SK-N-SH (cell line): ENCODE measurements at regions not wholly inside any gene's neighbourhood (a gene's known extent, or its start where the extent isn't known, plus 50 kb on each side); places are given as distances from the start of the nearest gene placed in this dataset.

Source experiments
- CTCF ChIA-PET: fragments of 300-600, 350-600 bp; formaldehyde crosslinking; extraction: SDS; loops from one replicate; lab custom pipeline; 2021; lab: Yijun Ruan, JAX
- POLR2A ChIA-PET: fragments of 350-600 bp; sonication (Branson Sonifier 250); formaldehyde crosslinking; extraction: SDS; loops from one replicate; lab custom pipeline; 2020; ENCODE audit warnings: antibody characterized with exemption, inconsistent platforms; lab: Yijun Ruan, JAX
- DNase-seq: peaks from one replicate; pipeline ENCODE4 v3.0.0; 2012
- H2AFZ ChIP-seq: fragments of 200-600 bp; sonication (generic); 2 replicates; pipeline ENCODE4 v1.8.1; 2016; ENCODE audit warnings: antibody characterized with exemption, mild to moderate bottlenecking, low read depth
- H3F3A ChIP-seq: fragments of 200-600 bp; sonication (generic); replicated peaks from 2 replicates; pipeline ENCODE3; 2016; ENCODE audit warnings: antibody characterized with exemption, mild to moderate bottlenecking; ENCODE audit not compliant: insufficient read depth
- H3K27ac ChIP-seq, 2 experiments: fragments of 200-500 bp in 1 of 2; fragments of 200-600 bp in 1 of 2; sonication (Bioruptor generic) in 1 of 2; sonication (generic), shearing (Covaris generic) in 1 of 2; 2 replicates each; pipeline versions ENCODE4 v1.5.1 to v1.6.1; 2014 to 2016; ENCODE audit warnings: low read depth in 2 of 2, inconsistent platforms in 1 of 2, low read length in 1 of 2, mild to moderate bottlenecking in 1 of 2, mixed read lengths in 1 of 2
- H3K27me3 ChIP-seq: fragments of 200-600 bp; sonication (generic), shearing (Covaris generic); 2 replicates; pipeline ENCODE4 v1.6.1; 2016; ENCODE audit warnings: mixed run types; ENCODE audit not compliant: insufficient read depth
- H3K36me3 ChIP-seq, 2 experiments: fragments of 200-500 bp in 1 of 2; fragments of 200-600 bp in 1 of 2; sonication (Bioruptor generic) in 1 of 2; sonication (generic) in 1 of 2; replicated peaks in 1 of 2; 2 replicates each; pipeline versions ENCODE3 to v1.5.1; 2014 to 2016; ENCODE audit warnings: low read length in 1 of 2, mild to moderate bottlenecking in 1 of 2; ENCODE audit not compliant: insufficient read depth in 2 of 2, control insufficient read depth in 1 of 2
- H3K4me1 ChIP-seq, 2 experiments: fragments of 200-500 bp in 1 of 2; fragments of 200-600 bp in 1 of 2; sonication (Bioruptor generic) in 1 of 2; sonication (generic), shearing (Covaris generic) in 1 of 2; 2 replicates each; pipeline versions ENCODE4 v1.5.1 to v1.6.1; 2014 to 2016; ENCODE audit warnings: low read depth in 1 of 2, low read length in 1 of 2, mixed run types in 1 of 2; ENCODE audit not compliant: insufficient read depth in 2 of 2, control insufficient read depth in 1 of 2
- H3K4me2 ChIP-seq: fragments of 200-600 bp; sonication (generic), shearing (Covaris generic); 2 replicates; pipeline ENCODE4 v1.6.1; 2017; ENCODE audit warnings: mixed run types
- H3K4me3 ChIP-seq, 2 experiments: fragments of 200-500 bp in 1 of 2; fragments of 200-600 bp in 1 of 2; sonication (Bioruptor generic) in 1 of 2; sonication (generic), shearing (Covaris generic) in 1 of 2; 2 replicates each; pipeline versions ENCODE4 v1.5.1 to v1.8.1; 2014 to 2016; ENCODE audit warnings: low read depth in 2 of 2, inconsistent platforms in 1 of 2, low read length in 1 of 2, mild to moderate bottlenecking in 1 of 2, mixed read lengths in 1 of 2, moderate library complexity in 1 of 2
- H3K79me2 ChIP-seq: fragments of 200-600 bp; sonication (generic); 2 replicates; pipeline ENCODE4 v1.8.1; 2017; ENCODE audit warnings: mild to moderate bottlenecking; ENCODE audit not compliant: insufficient read depth
- H3K9ac ChIP-seq: fragments of 200-600 bp; sonication (generic); 2 replicates; pipeline ENCODE4 v1.6.1; 2017; ENCODE audit warnings: mixed run types
- H3K9me2 ChIP-seq: fragments of 200-600 bp; sonication (generic); 2 replicates; pipeline ENCODE4 v1.6.1; 2017; ENCODE audit warnings: mixed run types
- H3K9me3 ChIP-seq: fragments of 200-600 bp; sonication (generic); 2 replicates; pipeline ENCODE4 v1.6.1; 2017; ENCODE audit warnings: mixed run types, mild to moderate bottlenecking, moderate library complexity
- H4K20me1 ChIP-seq: fragments of 200-600 bp; sonication (generic); 2 replicates; pipeline ENCODE4 v1.6.1; 2017; ENCODE audit warnings: mild to moderate bottlenecking, mixed run types; ENCODE audit not compliant: insufficient read depth
- ELF1 ChIP-seq: IDR thresholded peaks from 2 replicates; pipeline ENCODE4 v1.4.0; 2012
- FOXJ3 ChIP-seq: sonication (generic); formaldehyde crosslinking; IDR thresholded peaks from 2 replicates; pipeline ENCODE4 v1.5.1; 2020; ENCODE audit warnings: mild to moderate bottlenecking, missing genetic modification reagents
- FOXM1 ChIP-seq: IDR thresholded peaks from 2 replicates; pipeline ENCODE4 v1.4.0; 2012; ENCODE audit warnings: low read depth, mild to moderate bottlenecking
- GATA2 ChIP-seq: sonication (generic); formaldehyde crosslinking; IDR thresholded peaks from 2 replicates; pipeline ENCODE4 v1.5.0; 2020; ENCODE audit warnings: mild to moderate bottlenecking, missing genetic modification reagents
- MEF2A ChIP-seq: IDR thresholded peaks from 2 replicates; pipeline ENCODE4 v1.4.0; 2012; ENCODE audit warnings: low read depth, borderline replicate concordance
- NFIC ChIP-seq: IDR thresholded peaks from 2 replicates; pipeline ENCODE4 v1.4.0; 2012; ENCODE audit warnings: borderline replicate concordance
- RAD21 ChIP-seq: IDR thresholded peaks from 2 replicates; pipeline ENCODE4 v1.6.1; 2012; ENCODE audit warnings: mild to moderate bottlenecking, low read length
- RFX5 ChIP-seq: IDR thresholded peaks from 2 replicates; pipeline ENCODE4 v1.6.1; 2012; ENCODE audit warnings: mild to moderate bottlenecking, improper control_type of control experiment, low read length
- TCF12 ChIP-seq: IDR thresholded peaks from 2 replicates; pipeline ENCODE4 v1.4.0; 2012
- TEAD4 ChIP-seq: IDR thresholded peaks from 2 replicates; pipeline ENCODE4 v1.4.0; 2012; ENCODE audit warnings: mild to moderate bottlenecking, borderline replicate concordance; ENCODE audit not compliant: insufficient read depth
- WGBS: methylation state at CpG from one replicate; pipeline ENCODE4 v1.1.6; 2017; ENCODE audit warnings: low lambda C conversion rate; 5-methylcytosine and 5-hydroxymethylcytosine counted together
- TF ChIP-seq, protein P1 (sequence below): IDR thresholded peaks from 2 replicates; pipeline ENCODE4 v1.4.0; 2012; ENCODE audit warnings: low read depth, borderline replicate concordance
- TF ChIP-seq, protein P2 (sequence below): IDR thresholded peaks from 2 replicates; pipeline ENCODE4 v1.4.0; 2012; ENCODE audit warnings: low read depth, borderline replicate concordance
- TF ChIP-seq, protein P3 (sequence below): fragments of 150-350 bp; IDR thresholded peaks from 2 replicates; pipeline ENCODE4 v1.6.1; 2016; ENCODE audit warnings: mild to moderate bottlenecking, low read depth, low read length
- TF ChIP-seq, protein P4 (sequence below): fragments of 200-600 bp; sonication (generic); IDR thresholded peaks from 2 replicates; pipeline ENCODE4 v1.6.1; 2017; ENCODE audit warnings: antibody characterized with exemption, mild to moderate bottlenecking, moderate library complexity
- TF ChIP-seq, protein P5 (sequence below): IDR thresholded peaks from 2 replicates; pipeline ENCODE4 v1.4.0; 2012; ENCODE audit warnings: low read depth

DNA sequence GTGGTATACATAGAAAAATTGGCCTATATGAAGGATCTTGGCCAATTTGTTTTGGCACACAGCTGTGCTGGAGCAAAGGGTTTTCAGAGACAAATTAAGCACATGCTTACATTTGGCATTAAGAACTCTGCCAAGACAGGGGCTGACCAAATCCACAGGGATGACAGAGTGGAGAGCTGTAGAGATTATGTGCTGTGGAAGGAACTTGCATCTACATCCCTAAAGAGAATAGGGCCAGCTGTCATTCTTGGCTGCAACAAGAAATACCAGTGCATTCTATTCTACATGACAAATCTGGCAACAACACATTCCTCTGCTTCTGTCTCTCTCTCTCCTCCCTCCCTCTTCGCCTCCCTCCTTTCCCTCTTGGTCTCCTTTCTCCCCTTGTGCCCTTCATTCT lies 75.6 kb downstream of the POM121L12 start:
- no peak overlapping the region for H3K9ac ChIP-seq
- TF ChIP-seq, protein P1, sequence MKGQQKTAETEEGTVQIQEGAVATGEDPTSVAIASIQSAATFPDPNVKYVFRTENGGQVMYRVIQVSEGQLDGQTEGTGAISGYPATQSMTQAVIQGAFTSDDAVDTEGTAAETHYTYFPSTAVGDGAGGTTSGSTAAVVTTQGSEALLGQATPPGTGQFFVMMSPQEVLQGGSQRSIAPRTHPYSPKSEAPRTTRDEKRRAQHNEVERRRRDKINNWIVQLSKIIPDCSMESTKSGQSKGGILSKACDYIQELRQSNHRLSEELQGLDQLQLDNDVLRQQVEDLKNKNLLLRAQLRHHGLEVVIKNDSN: no peak
- no peak for TF ChIP-seq NFIC
- TF ChIP-seq, protein P2, sequence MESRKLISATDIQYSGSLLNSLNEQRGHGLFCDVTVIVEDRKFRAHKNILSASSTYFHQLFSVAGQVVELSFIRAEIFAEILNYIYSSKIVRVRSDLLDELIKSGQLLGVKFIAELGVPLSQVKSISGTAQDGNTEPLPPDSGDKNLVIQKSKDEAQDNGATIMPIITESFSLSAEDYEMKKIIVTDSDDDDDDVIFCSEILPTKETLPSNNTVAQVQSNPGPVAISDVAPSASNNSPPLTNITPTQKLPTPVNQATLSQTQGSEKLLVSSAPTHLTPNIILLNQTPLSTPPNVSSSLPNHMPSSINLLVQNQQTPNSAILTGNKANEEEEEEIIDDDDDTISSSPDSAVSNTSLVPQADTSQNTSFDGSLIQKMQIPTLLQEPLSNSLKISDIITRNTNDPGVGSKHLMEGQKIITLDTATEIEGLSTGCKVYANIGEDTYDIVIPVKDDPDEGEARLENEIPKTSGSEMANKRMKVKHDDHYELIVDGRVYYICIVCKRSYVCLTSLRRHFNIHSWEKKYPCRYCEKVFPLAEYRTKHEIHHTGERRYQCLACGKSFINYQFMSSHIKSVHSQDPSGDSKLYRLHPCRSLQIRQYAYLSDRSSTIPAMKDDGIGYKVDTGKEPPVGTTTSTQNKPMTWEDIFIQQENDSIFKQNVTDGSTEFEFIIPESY: no peak
- TF ChIP-seq, protein P3, sequence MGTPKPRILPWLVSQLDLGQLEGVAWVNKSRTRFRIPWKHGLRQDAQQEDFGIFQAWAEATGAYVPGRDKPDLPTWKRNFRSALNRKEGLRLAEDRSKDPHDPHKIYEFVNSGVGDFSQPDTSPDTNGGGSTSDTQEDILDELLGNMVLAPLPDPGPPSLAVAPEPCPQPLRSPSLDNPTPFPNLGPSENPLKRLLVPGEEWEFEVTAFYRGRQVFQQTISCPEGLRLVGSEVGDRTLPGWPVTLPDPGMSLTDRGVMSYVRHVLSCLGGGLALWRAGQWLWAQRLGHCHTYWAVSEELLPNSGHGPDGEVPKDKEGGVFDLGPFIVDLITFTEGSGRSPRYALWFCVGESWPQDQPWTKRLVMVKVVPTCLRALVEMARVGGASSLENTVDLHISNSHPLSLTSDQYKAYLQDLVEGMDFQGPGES: no peak
- no peak for TF ChIP-seq TCF12
- TF ChIP-seq, protein P4, sequence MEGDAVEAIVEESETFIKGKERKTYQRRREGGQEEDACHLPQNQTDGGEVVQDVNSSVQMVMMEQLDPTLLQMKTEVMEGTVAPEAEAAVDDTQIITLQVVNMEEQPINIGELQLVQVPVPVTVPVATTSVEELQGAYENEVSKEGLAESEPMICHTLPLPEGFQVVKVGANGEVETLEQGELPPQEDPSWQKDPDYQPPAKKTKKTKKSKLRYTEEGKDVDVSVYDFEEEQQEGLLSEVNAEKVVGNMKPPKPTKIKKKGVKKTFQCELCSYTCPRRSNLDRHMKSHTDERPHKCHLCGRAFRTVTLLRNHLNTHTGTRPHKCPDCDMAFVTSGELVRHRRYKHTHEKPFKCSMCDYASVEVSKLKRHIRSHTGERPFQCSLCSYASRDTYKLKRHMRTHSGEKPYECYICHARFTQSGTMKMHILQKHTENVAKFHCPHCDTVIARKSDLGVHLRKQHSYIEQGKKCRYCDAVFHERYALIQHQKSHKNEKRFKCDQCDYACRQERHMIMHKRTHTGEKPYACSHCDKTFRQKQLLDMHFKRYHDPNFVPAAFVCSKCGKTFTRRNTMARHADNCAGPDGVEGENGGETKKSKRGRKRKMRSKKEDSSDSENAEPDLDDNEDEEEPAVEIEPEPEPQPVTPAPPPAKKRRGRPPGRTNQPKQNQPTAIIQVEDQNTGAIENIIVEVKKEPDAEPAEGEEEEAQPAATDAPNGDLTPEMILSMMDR: no peak
- no peak for TF ChIP-seq ELF1
- TF ChIP-seq GATA2 (CRISPR knock-in tag): no peak
- TF ChIP-seq, protein P5, sequence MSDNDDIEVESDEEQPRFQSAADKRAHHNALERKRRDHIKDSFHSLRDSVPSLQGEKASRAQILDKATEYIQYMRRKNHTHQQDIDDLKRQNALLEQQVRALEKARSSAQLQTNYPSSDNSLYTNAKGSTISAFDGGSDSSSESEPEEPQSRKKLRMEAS: no peak
- no peaks in the 10 kb centered on the region for H3K27me3 ChIP-seq
- H3K9me3 ChIP-seq: no peaks in the 10 kb centered on the region
- POLR2A ChIA-PET: no interaction called here
- no peak for DNase-seq
- H3K79me2 ChIP-seq: no peaks in the 10 kb centered on the region
- H3F3A ChIP-seq: no peaks in the 10 kb centered on the region
- CTCF ChIA-PET: interaction anchor here (0.5 kb wide), 1 partner anchor 161 kb away, joined by 3 read pairs; no protein-coding TSS in a partner anchor
- H3K4me3 ChIP-seq: no peak overlapping the region
- 8% methylated on average over 1 of the region's 1 CpG for WGBS
- no peaks in the 10 kb centered on the region for H3K9me2 ChIP-seq
- no peak overlapping the region for H3K27ac ChIP-seq
- H2AFZ ChIP-seq: no peak overlapping the region
- H4K20me1 ChIP-seq: no peaks in the 10 kb centered on the region
- H3K36me3 ChIP-seq: no peaks in the 10 kb centered on the region
- no peaks in the 10 kb centered on the region for H3K4me1 ChIP-seq
- H3K4me2 ChIP-seq: no peak overlapping the region

DNA sequence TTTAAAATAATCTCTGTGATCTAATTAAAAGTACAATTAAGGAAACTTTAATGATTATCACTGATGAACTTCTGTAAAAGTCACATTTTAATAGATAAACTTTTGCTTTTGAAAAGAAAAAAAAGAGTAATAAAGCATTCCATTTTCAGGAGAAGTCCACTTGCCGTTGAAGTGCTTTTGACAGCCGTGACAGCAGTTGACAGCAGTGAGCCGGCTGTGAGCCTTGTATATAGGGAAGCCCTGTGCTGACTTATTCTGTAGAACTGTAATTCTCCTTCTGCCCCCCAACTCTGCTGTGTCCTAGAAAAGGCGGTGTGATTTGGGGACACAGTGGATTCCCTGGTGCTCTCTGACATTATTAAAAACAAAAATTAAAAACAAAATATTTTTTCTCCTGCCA lies 78.0 kb downstream of the POM121L12 start:
- no peak overlapping the region for H3K4me2 ChIP-seq
- POLR2A ChIA-PET: no interaction called here
- no peak for TF ChIP-seq MEF2A
- TF ChIP-seq FOXM1: no peak
- TF ChIP-seq RFX5: no peak
- TF ChIP-seq TEAD4: no peak
- TF ChIP-seq FOXJ3 (CRISPR knock-in tag): no peak
- no peak for TF ChIP-seq RAD21
- TF ChIP-seq, all 33 proteins: peak for 0
- Histone ChIP-seq H3K27ac (no peak overlapping the region), H3K4me1 (no peaks in the 10 kb centered on the region), H3K9me2 (no peaks in the 10 kb centered on the region), H4K20me1 (no peaks in the 10 kb centered on the region), H3K9me3 (no peaks in the 10 kb centered on the region; the same call in 1 of the 2 replicates), H3K79me2 (no peaks in the 10 kb centered on the region), H3F3A (no peaks in the 10 kb centered on the region), H2AFZ (no peak overlapping the region), H3K36me3 (no peaks in the 10 kb centered on the region), H3K4me3 (no peak overlapping the region), H3K9ac (no peak overlapping the region), H3K27me3 (no peaks in the 10 kb centered on the region)
- DNase-seq: no peak
- 40% methylated on average over 4 of the region's 4 CpGs for WGBS
- CTCF ChIA-PET: no interaction called here
